ENCODE measurements at regions not wholly inside any gene's neighbourhood (a gene's known extent, or its start where the extent isn't known, plus 50 kb on each side); places are given as distances from the start of the nearest gene placed in this dataset.
"Not testable (repeated sequence)": the region's sequence is repeated elsewhere in the genome, so short reads cannot be mapped to it uniquely, and the experiment has no call there.

DNA sequence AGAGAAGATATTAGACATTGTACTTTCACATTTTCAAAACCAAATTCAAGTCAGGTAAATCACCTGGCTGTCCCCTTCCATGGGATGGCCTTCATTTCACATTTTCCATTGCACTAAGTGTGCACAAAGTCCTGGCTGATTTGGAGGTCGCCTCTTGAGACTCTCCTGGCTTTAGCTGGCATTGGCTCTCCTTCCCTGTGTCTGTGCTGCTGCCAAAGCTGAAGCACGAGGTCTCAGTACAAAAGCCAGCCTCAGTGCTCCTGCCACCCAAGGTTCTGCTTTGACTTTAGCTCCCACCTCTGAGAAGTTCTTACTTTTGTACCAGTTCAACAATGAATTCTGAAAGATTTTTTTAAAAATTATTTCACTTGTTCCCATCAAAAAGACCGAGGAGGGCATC, 289.2 kb upstream of the CNR1 start:
- no peak for DNase-seq (ENCODE audit: low spot score)

DNA sequence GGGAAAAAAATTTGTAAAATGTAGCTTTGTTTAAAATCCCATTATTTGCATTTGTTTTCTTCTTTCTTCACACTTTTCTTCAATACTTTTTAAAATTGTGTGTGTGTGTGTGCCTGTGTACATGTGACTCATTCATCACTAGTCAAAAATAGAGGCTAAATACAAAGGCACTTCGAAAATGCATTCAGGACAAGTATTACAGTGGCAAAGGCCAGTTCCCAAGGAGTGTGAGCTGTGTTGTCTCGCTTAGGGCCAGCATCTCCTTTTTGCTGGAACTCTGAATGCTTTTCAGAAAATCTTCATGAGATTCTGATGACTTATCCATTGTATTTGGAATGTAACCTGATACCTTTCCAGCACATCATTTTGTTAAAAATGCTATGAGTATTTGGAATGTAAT, 288.5 kb upstream of the CNR1 start:
- no peak for DNase-seq (ENCODE audit: low spot score)

DNA sequence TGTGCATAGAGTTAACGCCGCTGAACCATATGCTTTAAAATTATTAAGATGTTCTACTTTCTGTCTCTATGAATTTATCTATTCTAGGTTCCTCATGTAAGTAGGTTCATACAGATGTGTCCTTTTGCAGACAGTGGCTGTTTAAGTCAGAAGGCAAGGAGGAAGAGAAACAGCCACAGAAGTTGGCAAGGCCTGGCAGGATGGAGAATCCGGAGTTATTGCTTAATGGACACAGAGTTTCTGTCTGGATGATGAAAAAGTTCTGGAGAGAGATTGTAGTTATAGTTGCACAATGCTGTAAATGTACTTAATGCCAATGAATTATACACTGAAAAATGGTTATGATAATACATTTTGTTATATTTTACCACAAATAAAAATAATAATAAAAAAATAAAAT, 283.6 kb upstream of the CNR1 start:
- no peak for DNase-seq (ENCODE audit: low spot score)

DNA sequence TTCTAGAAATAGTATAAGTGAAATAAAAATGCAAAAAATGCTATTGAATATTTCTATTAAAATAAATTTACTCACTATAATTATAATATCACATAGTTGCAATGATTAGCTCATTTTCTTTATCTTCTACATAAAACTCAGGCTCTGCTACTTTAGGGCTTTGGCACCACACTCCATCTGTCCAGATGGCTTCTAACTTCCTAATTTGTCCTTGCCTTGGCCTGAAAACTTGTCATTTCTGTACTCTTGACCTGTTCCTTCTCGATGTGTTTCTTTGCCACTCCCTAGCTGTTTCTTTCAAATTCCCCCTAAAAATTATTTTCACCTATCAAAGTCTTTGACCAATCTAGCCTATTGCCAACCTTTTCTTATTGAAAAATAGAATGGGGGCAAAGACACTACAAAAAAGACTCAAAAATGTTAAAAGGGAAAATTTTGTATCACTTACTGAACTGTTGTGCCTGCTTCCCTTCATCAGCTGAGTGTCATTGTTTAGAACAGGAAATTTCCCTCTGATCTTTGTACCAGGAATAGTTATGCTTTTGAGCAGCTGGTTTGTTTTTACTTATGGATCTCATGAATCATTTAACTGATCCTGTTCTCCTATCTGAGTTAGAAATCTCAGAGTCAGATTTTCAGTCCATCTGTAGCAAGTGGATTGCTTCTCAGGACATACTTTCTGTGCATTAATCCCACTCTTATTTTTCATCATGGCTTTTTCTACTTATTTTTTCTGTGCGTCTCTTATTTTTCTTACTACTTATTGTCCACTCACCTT, 279.2 kb upstream of the CNR1 start:
- no peak for DNase-seq (ENCODE audit: low spot score)

DNA sequence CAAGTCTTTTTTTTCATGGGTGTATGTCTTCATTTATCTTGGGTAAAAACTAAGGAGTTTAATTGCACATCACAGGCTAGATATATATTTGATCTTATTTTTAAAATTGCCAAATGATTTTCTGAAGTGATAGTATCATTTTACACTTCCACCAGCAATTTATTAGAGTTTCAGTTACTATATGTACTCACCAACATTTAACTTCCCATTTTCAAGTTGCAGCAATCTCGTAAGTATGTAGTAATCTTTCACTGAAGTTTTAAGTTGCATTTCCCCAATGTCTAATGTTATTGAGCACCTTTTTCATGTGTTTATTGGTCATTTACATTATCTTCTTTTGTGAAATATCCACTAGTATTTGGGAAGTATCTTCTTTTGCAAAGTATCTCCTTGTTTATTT, 277.4 kb upstream of the CNR1 start:
- DNase-seq (ENCODE audit: low spot score), result no peak

DNA sequence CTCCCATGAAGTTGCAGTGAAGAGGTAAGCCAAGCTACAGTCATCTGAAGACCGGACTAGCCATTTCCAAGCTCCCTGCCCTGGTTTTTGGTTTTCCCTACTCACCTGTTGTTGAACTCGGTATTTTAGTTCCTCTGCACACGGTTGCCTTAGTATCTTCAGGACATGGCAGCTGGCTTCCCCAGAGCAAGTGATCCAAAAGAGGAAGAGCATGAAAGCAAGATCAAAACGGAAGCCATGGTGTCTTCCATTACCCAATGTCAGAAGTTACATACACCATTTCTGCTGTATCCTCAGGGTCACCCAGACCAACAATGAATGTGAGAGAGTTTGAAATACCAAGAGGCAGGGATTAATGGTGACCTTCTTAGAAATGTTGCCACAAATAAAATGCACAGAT, 276.6 kb upstream of the CNR1 start:
- no peak for DNase-seq (ENCODE audit: low spot score)

DNA sequence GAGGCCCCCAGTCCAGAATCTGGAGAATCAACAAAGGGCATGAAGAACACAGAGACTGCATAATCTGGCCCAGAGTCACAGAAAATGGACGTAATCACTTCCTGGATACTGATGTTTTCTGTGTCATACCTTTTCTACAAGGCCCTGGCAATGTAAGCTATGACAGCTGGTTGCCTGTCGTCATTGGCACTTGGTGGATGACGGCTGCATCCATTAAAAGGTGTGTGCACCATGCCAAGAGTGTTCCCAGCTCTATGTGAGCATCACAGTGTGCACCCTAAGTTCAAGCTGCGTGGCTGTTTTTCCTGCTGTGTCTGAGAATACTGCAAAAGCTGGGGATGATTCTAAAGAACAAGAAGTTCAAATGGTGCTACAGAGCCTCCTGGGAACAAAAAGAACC, 275.2 kb upstream of the CNR1 start:
- DNase-seq (ENCODE audit: low spot score), result no peak

DNA sequence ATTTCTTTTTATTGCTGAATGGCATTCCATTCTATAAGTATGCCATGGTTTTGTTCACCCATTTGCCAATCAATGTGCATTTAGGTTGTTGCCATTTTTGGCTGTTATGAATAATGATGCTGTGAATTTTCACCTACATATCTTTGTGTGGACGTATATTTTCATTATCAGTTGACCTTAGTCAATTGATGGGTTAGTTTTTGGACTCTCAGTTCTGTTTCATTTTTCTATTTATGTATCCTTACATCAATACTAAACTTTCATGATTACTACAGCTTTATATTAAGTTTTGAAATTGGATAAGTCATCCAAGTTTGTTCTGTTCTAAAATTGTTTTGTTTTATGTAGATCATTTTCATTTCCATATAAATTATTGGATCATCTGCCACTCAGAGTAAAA, 261.9 kb upstream of the CNR1 start:
- DNase-seq (ENCODE audit: low spot score), result no peak

DNA sequence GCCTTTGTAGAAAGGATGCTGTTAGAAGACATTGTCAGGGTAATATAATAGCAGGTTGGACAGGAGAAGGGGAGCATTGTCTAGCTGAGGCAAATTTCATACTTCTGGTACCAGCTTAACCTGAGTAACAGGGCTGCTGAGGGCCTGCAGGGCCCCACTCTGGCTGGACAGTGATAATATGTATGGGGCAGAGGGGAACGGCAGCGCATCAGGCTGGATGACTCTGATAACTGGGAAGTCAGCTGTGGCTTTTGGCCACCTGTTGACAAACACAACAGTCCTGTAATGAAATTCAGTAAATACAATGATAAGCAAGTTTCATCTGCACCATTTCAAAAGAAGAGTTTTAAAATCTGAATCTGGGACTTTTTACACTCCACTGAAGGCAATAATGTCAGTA, 259.9 kb upstream of the CNR1 start:
- DNase-seq (ENCODE audit: low spot score), result no peak

DNA sequence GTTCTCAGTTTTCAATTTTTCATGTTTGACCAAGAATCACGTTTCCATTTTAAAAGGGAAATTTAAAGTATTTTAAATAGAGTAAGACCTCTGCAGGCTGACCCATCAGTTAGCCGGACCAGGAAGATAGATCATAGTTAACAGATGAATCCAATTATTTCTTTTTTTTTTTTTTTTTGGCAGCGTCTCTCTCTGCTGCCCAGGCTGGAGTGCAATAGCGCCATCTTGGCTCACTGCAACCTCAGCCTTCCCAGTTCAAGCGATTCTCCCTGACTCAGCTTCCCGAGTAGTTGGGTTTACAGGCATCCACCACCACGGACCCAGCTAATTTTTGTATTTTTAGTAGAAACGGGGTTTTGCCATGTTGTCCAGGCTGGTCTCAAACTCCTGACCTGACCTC, 256.7 kb upstream of the CNR1 start:
- DNase-seq (ENCODE audit: low spot score), result no peak

DNA sequence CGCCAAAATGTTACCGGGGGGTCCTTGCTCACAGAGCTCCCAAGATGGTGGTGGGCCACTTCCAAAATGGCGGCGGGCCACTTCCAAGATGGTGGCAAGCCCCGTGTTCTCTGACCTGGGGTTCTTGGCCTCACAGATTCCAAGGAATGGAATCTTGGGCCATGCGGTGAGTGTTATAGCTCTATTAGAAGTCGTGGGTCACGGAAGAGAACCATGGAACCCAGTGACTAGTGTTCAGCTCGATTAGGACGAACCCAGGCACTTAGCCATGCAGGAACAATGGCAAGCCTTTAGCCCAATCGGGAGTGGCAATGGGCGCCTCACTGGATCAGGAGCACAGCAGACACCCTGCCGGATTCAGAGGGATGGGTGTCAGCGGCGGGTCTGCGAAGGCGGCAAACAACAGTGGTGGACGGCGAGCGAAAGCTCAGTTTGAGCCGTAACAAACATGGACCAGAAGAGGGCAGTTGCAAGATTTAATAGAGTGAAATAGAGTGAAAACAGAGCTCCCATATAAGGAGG, 254.9 kb upstream of the CNR1 start:
- DNase-seq (ENCODE audit: low spot score), result not testable (repeated sequence)

DNA sequence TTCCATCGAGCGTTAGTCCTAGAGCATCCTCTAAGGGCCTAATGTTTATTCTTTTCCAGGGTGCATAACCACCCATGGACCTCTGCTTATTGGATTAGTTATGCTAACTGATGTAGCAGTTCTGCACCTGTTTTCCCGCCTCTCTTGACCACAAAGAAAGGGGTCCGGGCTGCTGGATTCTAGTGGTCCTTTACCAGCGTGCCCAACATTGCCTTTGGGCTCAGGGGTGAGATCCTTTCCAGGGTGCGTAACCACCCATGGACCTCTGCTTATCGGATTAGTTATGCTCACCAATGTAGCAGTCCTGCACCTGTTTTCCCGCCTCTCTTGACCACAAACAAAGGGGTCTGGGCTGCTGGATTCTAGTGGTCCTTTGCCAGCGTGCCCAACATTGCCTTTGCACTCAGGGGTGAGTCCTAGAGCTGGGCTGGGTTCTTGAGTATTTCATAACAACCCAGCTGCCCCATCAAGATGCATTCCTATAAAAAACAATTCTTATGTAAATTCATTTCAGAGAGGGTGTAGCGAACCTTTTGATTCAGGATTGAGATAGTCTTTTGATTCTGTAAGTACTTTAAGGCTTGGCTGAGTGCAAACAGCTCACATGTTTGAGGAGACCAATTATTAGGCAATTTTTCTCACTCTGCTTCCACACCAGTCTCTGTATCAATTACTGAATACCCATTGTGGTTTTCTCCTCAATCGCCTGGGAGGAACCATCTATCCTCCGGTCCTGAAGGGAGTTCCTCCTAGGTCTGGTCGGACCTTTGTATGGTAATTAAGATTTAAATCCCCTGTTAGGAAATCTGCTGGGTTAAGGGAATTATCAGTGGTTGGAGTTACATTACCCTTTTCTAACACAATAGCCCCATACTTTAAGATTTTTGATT, 253.0 kb upstream of the CNR1 start:
- not testable (repeated sequence) for DNase-seq (ENCODE audit: low spot score)

DNA sequence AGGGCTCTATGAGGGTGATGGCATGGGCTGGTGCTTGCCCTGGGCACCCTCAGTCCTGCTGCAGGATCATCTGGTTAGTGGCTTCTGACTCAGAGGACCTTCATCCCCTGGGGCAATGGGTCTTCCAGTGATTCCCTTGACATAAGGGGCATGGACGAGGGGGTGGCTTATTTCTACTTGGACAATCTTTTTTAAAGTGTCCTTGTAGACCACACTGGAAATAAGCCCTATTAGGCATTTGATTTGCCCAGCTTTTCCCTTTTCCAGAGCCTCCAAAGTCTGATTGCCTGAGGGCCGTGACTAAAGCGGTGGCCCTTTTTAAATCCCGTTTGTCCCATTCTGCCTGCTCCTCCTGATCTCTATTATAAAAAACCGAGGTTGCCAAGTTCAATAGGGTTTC, 251.2 kb upstream of the CNR1 start:
- DNase-seq (ENCODE audit: low spot score), result not testable (repeated sequence)

DNA sequence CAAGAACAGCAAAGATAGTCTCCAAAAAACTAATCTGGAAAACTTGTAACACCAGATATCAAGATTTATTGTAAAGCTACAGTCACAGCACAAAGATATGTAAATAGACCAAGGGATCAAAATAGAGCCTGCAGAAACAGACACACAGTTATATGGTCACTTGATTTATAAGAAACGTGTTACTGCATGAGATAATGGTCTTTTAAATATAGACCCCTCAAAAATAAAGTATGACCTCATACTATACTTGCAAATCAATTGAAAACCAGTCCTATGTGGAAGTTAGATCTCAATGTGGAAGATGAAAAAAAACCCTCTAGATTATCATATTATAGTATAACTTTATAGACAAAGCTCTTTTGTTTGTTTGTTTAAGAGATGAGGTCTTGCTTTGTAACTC, 247.3 kb upstream of the CNR1 start:
- DNase-seq (ENCODE audit: low spot score), result no peak

DNA sequence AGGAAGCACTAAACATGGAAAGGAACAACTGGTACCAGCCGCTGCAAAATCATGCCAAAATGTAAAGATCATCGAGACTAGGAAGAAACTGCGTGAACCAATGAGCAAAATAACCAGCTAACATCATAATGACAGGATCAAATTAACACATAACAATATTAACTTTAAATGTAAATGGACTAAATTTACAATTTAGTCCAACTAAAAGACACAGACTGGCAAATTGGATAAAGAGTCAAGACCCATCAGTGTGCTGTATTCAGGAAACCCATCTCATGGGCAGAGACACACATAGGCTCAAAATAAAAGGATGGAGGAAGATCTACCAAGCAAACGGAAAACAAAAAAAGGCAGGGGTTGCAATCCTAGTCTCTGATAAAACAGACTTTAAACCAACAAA, 242.2 kb upstream of the CNR1 start:
- not testable (repeated sequence) for DNase-seq (ENCODE audit: low spot score)

DNA sequence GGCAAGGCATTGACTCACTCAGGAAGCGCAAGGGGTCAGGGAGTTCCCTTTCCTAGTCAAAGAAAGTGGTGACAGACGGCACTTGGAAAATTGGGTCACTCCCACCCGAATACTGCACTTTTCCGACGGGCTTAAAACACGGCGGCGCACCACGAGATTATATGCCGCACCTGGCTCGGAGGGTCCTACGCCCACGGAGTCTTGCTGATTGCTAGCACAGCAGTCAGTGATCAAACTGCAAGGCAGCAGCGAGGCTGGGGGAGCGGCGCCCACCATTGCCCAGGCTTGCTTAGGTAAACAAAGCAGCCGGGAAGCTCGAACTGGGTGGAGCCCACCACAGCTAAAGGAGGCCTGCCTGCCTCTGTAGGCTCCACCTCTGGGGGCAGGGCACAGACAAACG, 240.5 kb upstream of the CNR1 start:
- not testable (repeated sequence) for DNase-seq (ENCODE audit: low spot score)

DNA sequence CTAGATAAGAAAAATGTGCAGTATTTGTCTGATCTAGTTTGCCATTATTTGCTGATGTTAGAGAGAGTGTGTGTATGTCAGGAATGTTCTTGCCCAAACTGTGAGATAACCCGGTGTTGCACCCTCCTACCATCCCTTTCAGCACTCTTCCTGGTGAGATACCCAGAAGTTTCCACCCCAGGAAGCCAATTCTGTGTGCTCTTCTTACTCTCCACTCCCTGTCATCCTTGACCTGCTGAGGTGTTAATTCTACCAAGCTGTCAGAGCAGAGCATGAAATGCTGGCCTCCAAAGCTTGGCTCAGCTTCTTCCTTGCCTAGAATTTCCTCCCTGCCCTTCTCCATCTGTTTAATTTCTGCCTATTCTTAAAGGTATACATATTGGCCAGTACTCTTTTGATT, 237.3 kb upstream of the CNR1 start:
- no peak for DNase-seq (ENCODE audit: low spot score)

DNA sequence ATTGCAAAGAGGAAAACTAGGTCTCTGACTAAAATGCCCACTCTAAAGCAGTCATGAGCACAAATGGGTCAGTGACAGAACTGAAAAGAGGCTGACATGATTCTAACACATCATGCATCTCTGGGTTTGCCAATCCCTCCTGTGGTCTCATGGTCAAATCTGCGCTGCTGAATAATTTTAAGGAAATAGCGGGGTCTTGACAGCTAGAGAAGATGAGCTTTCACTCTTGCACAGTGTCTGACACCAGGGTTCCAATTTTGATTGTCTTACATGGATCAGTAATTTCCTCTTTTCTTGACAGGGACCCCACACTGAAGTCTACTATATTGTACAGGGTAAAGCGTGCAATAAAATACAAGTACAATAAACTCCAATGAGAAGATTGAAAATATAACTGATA, 236.8 kb upstream of the CNR1 start:
- no peak for DNase-seq (ENCODE audit: low spot score)

DNA sequence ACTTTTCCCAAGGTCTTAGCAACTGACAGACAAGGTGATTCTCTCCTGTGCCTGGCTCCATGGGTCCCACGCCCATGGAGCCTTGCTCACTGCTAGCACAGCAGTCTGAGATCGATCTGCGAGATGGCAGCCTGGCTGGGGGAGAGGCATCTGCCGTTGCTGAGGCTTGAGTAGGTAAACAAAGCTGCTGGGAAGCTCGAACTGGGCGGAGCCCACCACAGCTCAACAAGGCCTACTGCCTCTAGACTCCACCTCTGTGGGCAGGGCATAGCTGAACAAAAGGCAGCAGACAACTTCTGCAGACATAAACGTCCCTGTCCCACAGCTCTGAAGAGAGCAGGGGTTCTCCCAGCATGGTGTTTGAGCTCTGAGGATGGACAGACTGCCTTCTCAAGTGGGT, 224.9 kb upstream of the CNR1 start:
- not testable (repeated sequence) for DNase-seq (ENCODE audit: low spot score)

DNA sequence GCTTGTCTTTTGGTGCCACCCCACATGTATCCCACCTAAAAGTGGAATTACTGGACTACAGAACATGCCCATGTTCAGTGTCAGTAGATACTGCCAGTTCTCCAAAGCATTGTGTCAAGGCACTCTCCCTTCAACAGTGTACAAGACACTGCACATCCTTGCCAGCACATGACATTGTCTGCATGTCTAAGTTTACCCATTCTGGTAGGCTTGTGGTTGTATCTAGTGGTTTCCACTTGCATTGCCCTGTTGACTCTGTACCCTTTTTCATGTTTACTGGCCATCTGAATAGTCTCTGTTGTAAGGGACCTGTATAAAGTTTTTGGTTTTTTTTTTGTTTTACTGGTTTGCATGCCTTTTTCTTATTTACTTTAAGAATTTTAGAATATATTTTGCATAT, 222.4 kb upstream of the CNR1 start:
- DNase-seq (ENCODE audit: low spot score), result no peak

DNA sequence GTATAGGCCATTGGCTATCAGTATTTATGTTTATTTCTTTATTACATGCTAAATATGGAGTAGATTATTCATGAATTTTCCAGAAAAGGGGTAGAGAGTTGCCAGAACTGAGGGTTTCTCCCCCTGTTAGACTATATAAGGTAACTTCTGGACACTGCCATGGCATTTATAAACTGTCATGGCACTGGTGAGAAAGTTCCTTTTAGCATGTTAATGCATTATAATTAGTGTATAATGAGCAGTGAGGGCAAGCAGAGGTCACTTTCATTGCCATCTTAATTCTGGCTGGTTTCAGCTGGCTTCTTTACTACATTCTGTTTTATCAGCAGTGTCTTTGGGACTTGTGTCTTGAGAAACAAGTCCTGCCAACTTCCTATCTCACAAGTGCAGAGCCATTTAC, 220.0 kb upstream of the CNR1 start:
- DNase-seq (ENCODE audit: low spot score), result no peak

DNA sequence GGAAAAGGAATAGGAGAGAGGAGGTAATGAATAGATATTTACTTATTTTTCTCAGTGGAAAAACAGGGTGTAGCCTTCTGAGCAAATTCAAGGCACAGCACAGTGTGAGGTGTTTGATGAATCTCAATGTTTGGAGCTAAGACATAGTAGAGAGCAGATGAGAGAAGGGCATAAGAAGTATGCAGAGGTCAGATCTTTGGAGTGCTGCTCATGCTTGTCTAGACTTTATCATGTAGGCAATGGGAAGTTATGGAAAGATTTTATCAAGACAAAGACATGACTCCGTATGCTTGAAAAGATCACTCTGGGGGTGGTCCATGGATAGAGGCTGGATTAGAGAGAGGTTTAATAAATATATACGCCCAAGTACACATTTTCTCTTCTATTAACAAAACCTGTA, 217.0 kb upstream of the CNR1 start:
- DNase-seq (ENCODE audit: low spot score), result no peak

DNA sequence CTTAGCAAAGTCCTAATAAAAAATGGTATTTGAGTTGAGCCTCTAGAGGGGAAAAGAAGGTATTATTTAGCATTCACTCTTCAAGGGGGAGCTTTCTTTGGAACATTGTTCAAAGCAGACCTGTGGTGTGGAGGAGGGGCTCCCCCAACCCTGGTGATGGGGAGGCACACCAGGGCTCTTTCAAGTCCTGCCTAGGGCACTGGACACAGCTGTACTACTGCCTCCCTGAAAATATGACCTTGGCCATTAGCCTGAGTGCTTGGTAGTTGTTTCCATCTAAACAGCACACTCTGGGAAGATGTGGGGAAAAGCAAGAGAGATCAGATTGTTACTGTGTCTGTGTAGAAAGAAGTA, 215.1 kb upstream of the CNR1 start:
- no peak for DNase-seq (ENCODE audit: low spot score)

Measured in left forelimb (tissue), 1 donor.